H9 (cell line): ENCODE measurements at regions not wholly inside any gene's neighbourhood (a gene's known extent, or its start where the extent isn't known, plus 50 kb on each side); places are given as distances from the start of the nearest gene placed in this dataset.

Experiments
- DNase-seq: peaks from one replicate; pipeline ENCODE4 v3.0.0-alpha.2; 2017
- H2AFZ ChIP-seq: one replicate; pipeline ENCODE4 v1.6.1; 2013; ENCODE audit warnings: mild to moderate bottlenecking, low read length, control low read depth, moderate library complexity
- H2AK5ac ChIP-seq: 2 replicates; pipeline ENCODE4 v1.6.1; 2013; ENCODE audit warnings: low read length, control low read depth, mixed read lengths; ENCODE audit not compliant: insufficient read length
- H2BK120ac ChIP-seq: one replicate; pipeline ENCODE4 v1.6.1; 2013; ENCODE audit warnings: low read depth, mild to moderate bottlenecking, low read length, control low read depth, inconsistent platforms; ENCODE audit not compliant: poor library complexity, severe bottlenecking
- H2BK12ac ChIP-seq: 2 replicates; pipeline ENCODE4 v1.6.1; 2013; ENCODE audit warnings: low read length, control low read depth, mixed read lengths, low read depth; ENCODE audit not compliant: insufficient read length
- H2BK15ac ChIP-seq: 2 replicates; pipeline ENCODE4 v1.6.1; 2013; ENCODE audit warnings: low read depth, low read length, control low read depth
- H2BK20ac ChIP-seq: one replicate; pipeline ENCODE4 v1.6.1; 2013; ENCODE audit warnings: low read depth, mild to moderate bottlenecking, low read length, control low read depth, inconsistent platforms; ENCODE audit not compliant: poor library complexity, severe bottlenecking
- H2BK5ac ChIP-seq: 2 replicates; pipeline ENCODE4 v1.6.1; 2013; ENCODE audit warnings: low read length, control low read depth, mixed read lengths; ENCODE audit not compliant: insufficient read length
- H3K14ac ChIP-seq: 2 replicates; pipeline ENCODE4 v1.6.1; 2013; ENCODE audit warnings: low read length, control low read depth; ENCODE audit not compliant: insufficient read depth
- H3K18ac ChIP-seq: 2 replicates; pipeline ENCODE4 v1.6.1; 2013; ENCODE audit warnings: low read depth, mild to moderate bottlenecking, mixed read lengths, low read length, control low read depth; ENCODE audit not compliant: insufficient read length
- H3K23ac ChIP-seq: 2 replicates; pipeline ENCODE4 v1.6.1; 2013; ENCODE audit warnings: low read length, control low read depth, mixed read lengths, low read depth; ENCODE audit not compliant: insufficient read length
- H3K23me2 ChIP-seq: 2 replicates; pipeline ENCODE4 v1.6.1; 2013; ENCODE audit warnings: low read depth, mild to moderate bottlenecking, mixed read lengths, low read length, control low read depth; ENCODE audit not compliant: insufficient read length, poor library complexity, severe bottlenecking
- H3K27ac ChIP-seq: 2 replicates; pipeline ENCODE4 v1.5.1; 2013; ENCODE audit warnings: low read length, control low read depth, mixed read lengths, low read depth; ENCODE audit not compliant: insufficient read length
- H3K27me3 ChIP-seq: 2 replicates; pipeline ENCODE4 v1.6.1; 2013; ENCODE audit warnings: low read length, control low read depth, inconsistent platforms; ENCODE audit not compliant: insufficient read depth
- H3K4ac ChIP-seq: 2 replicates; pipeline ENCODE4 v1.6.1; 2013; ENCODE audit warnings: low read depth, mild to moderate bottlenecking, control low read depth, inconsistent platforms, low read length, moderate library complexity
- H3K4me1 ChIP-seq: 2 replicates; pipeline ENCODE4 v1.6.1; 2013; ENCODE audit warnings: low read length, control low read depth, inconsistent platforms; ENCODE audit not compliant: insufficient read depth
- H3K4me2 ChIP-seq: 2 replicates; pipeline ENCODE4 v1.6.1; 2013; ENCODE audit warnings: low read length, control low read depth, mixed read lengths; ENCODE audit not compliant: insufficient read length, insufficient read depth
- H3K56ac ChIP-seq: 2 replicates; pipeline ENCODE4 v1.6.1; 2013; ENCODE audit warnings: low read depth, mild to moderate bottlenecking, mixed read lengths, low read length, control low read depth; ENCODE audit not compliant: insufficient read length
- H3K79me1 ChIP-seq: 2 replicates; pipeline ENCODE4 v1.6.1; 2013; ENCODE audit warnings: low read depth, mild to moderate bottlenecking, moderate library complexity, low read length, control low read depth, inconsistent platforms; ENCODE audit not compliant: insufficient read depth, poor library complexity, severe bottlenecking
- H3K79me2 ChIP-seq: 2 replicates; pipeline ENCODE4 v1.6.1; 2013; ENCODE audit warnings: low read length, control low read depth, inconsistent platforms; ENCODE audit not compliant: insufficient read depth
- H3K9ac ChIP-seq: 2 replicates; pipeline ENCODE4 v1.6.1; 2013; ENCODE audit warnings: low read length, control low read depth, mixed read lengths; ENCODE audit not compliant: insufficient read length; ENCODE audit errors: extremely low read depth
- H3K9me3 ChIP-seq: one replicate; pipeline ENCODE4 v1.6.1; 2013; ENCODE audit warnings: low read depth, low read length, inconsistent platforms; ENCODE audit not compliant: control insufficient read depth
- H3T11ph ChIP-seq: one replicate; pipeline ENCODE4 v1.6.1; 2013; ENCODE audit warnings: mild to moderate bottlenecking, low read length, control low read depth, inconsistent platforms
- H4K20me1 ChIP-seq: one replicate; pipeline ENCODE4 v1.6.1; 2013; ENCODE audit not compliant: control insufficient read depth, insufficient read length, insufficient read depth
- H4K5ac ChIP-seq: 2 replicates; pipeline ENCODE4 v1.6.1; 2013; ENCODE audit warnings: low read depth, mild to moderate bottlenecking, mixed read lengths, low read length, control low read depth; ENCODE audit not compliant: insufficient read length
- H4K8ac ChIP-seq: replicated peaks from 2 replicates; pipeline ENCODE4 v1.6.1; 2013; ENCODE audit warnings: low read length, control low read depth, mixed read lengths, low read depth; ENCODE audit not compliant: insufficient read length
- H4K91ac ChIP-seq: 2 replicates; pipeline ENCODE4 v1.6.1; 2013; ENCODE audit warnings: low read depth, mild to moderate bottlenecking, moderate library complexity, mixed read lengths, low read length, control low read depth; ENCODE audit not compliant: insufficient read length
- H3K27ac Mint-ChIP-seq, 3 experiments: 2 replicates in 2 of 3; 3 replicates in 1 of 3; pipeline ENCODE4 v1.8.0; 2020 to 2021; ENCODE audit warnings: mixed read lengths in 3 of 3, mild to moderate bottlenecking in 1 of 3, moderate library complexity in 1 of 3
- H3K27me3 Mint-ChIP-seq: 2 replicates; pipeline ENCODE4 v1.8.0; 2021; ENCODE audit warnings: low read depth, mild to moderate bottlenecking, moderate library complexity, mixed read lengths
- H3K36me3 Mint-ChIP-seq, 3 experiments: 2 replicates in 2 of 3; 3 replicates in 1 of 3; pipeline ENCODE4 v1.8.0; 2020 to 2021; ENCODE audit warnings: low read depth in 3 of 3, mixed read lengths in 3 of 3; ENCODE audit not compliant: insufficient read depth in 1 of 3
- H3K4me1 Mint-ChIP-seq, 2 experiments: 2 replicates each; pipeline ENCODE4 v1.8.0; 2020; ENCODE audit warnings: mixed read lengths in 2 of 2
- H3K4me3 Mint-ChIP-seq, 2 experiments: 2 replicates in 1 of 2; 3 replicates in 1 of 2; pipeline ENCODE4 v1.8.0; 2020 to 2021; ENCODE audit warnings: mild to moderate bottlenecking in 2 of 2, mixed read lengths in 2 of 2, moderate library complexity in 1 of 2
- H3K9me3 Mint-ChIP-seq, 2 experiments: 2 replicates in 1 of 2; 3 replicates in 1 of 2; pipeline ENCODE4 v1.8.0; 2020; ENCODE audit warnings: mild to moderate bottlenecking in 2 of 2, mixed read lengths in 2 of 2, moderate library complexity in 1 of 2
- CTCF ChIP-seq: fragments of 200-600 bp; sonication (generic); conservative IDR thresholded peaks from 3 replicates; pipeline ENCODE4 v1.8.0; 2021; ENCODE audit warnings: antibody characterized with exemption, mild to moderate bottlenecking
- WGBS: extraction: QIAGEN DNeasy Blood & Tissue Kit; methylation state at CpG from one replicate; pipeline ENCODE4 v1.1.7; 2013; ENCODE audit warnings: missing lambda C conversion rate, low lambda C conversion rate, mixed read lengths; ENCODE audit not compliant: insufficient read length; ENCODE audit errors: extremely low coverage; 5-methylcytosine and 5-hydroxymethylcytosine counted together

GRCh38 chr13:44646044-44646443 lies 69.9 kb upstream of the TSC22D1 start:
- no peaks in the 10 kb centered on the region for H3K9me3 ChIP-seq
- H2BK20ac ChIP-seq = no peak overlapping the region
- no peaks in the 10 kb centered on the region for H3K23me2 ChIP-seq
- no peaks in the 10 kb centered on the region for H4K20me1 ChIP-seq
- Mint-ChIP-seq H3K36me3 (no peaks in the 10 kb centered on the region), H3K27me3 (peaks cover 2% of the 10 kb centered on the region; the same call in 1 of the 2 replicates), H3K9me3 (no peaks in the 10 kb centered on the region), H3K27ac (no peak overlapping the region), H3K4me1 (peaks cover 19 to 22% of the 10 kb centered on the region in 2 experiments), H3K4me3 (no peak overlapping the region)
- no peak overlapping the region for H3K9ac ChIP-seq
- H3K4me1 ChIP-seq = peaks cover 3% of the 10 kb centered on the region; the same call in 1 of the 2 replicates
- no peaks in the 10 kb centered on the region for H3K27me3 ChIP-seq
- H2AK5ac ChIP-seq = no peak overlapping the region
- no peak overlapping the region for H3K18ac ChIP-seq
- no peaks in the 10 kb centered on the region for H3K79me1 ChIP-seq
- H3K23ac ChIP-seq = no peak overlapping the region
- H2BK12ac ChIP-seq = no peak overlapping the region
- no peak overlapping the region for H2BK5ac ChIP-seq
- H3K27ac ChIP-seq = no peak overlapping the region
- no peak overlapping the region for H3T11ph ChIP-seq
- no CpG with 5 or more reads among the region's 4 CpGs for WGBS
- no peak overlapping the region for H3K14ac ChIP-seq
- no peak overlapping the region for H3K56ac ChIP-seq
- no peak overlapping the region for H2AFZ ChIP-seq
- no peak for DNase-seq
- no peak for TF ChIP-seq CTCF
- H3K4me2 ChIP-seq = no peak overlapping the region
- H4K91ac ChIP-seq = no peak overlapping the region
- no peak overlapping the region for H4K5ac ChIP-seq
- no peak overlapping the region for H2BK15ac ChIP-seq
- H3K79me2 ChIP-seq = no peaks in the 10 kb centered on the region
- H4K8ac ChIP-seq = no peak overlapping the region
- no peak overlapping the region for H2BK120ac ChIP-seq
- H3K4ac ChIP-seq = no peak overlapping the region
